Neural cell (in vitro differentiated cells): ENCODE measurements at regions not wholly inside any gene's neighbourhood (a gene's known extent, or its start where the extent isn't known, plus 50 kb on each side); places are given as distances from the start of the nearest gene placed in this dataset.

Experiments
- H2AFZ ChIP-seq: fragments of 200-600, 300-800 bp; sonication (generic), shearing (Covaris generic); 2 replicates; pipeline ENCODE4 v1.6.0; 2014; ENCODE audit warnings: low read depth, mild to moderate bottlenecking, antibody characterized with exemption, low read length, moderate library complexity
- H3F3A ChIP-seq: fragments of 200-600 bp; shearing (Covaris generic); 2 replicates; pipeline ENCODE4 v1.6.1; 2016; ENCODE audit warnings: mild to moderate bottlenecking, moderate library complexity, mixed read lengths, antibody characterized with exemption, low read length; ENCODE audit not compliant: insufficient read depth, poor library complexity, severe bottlenecking
- H3K27ac ChIP-seq: fragments of 200-600, 300-800 bp; sonication (generic), shearing (Covaris generic); 2 replicates; pipeline ENCODE4 v1.5.1; 2014; ENCODE audit warnings: mild to moderate bottlenecking, low read length, moderate library complexity
- H3K27me3 ChIP-seq: fragments of 300-800, 200-600 bp; sonication (generic), shearing (Covaris generic); 2 replicates; pipeline ENCODE4 v1.6.0; 2014; ENCODE audit warnings: mild to moderate bottlenecking, low read depth, low read length, moderate library complexity; ENCODE audit not compliant: insufficient read depth
- H3K36me3 ChIP-seq: fragments of 300-800, 200-600 bp; sonication (generic), shearing (Covaris generic); 2 replicates; pipeline ENCODE4 v1.5.1; 2014; ENCODE audit warnings: mild to moderate bottlenecking, antibody characterized with exemption, low read length, moderate library complexity; ENCODE audit not compliant: insufficient read depth
- H3K4me2 ChIP-seq: fragments of 300-800, 200-600 bp; sonication (generic), shearing (Covaris generic); 2 replicates; pipeline ENCODE4 v1.6.0; 2014; ENCODE audit warnings: mild to moderate bottlenecking, low read length
- H3K4me3 ChIP-seq: fragments of 300-800, 200-600 bp; sonication (generic), shearing (Covaris generic); 2 replicates; pipeline ENCODE4 v1.5.1; 2014; ENCODE audit warnings: mild to moderate bottlenecking, low read length, moderate library complexity
- H3K79me2 ChIP-seq: fragments of 200-600 bp; shearing (Covaris generic); replicated peaks from 2 replicates; pipeline ENCODE4 v1.6.0; 2014; ENCODE audit warnings: mild to moderate bottlenecking, low read length, moderate library complexity; ENCODE audit not compliant: insufficient read depth
- H3K9ac ChIP-seq: fragments of 300-800, 200-600 bp; sonication (generic), shearing (Covaris generic); 2 replicates; pipeline ENCODE4 v1.6.1; 2016; ENCODE audit warnings: mild to moderate bottlenecking, low read length, mixed read lengths
- H3K9me2 ChIP-seq: fragments of 200-600 bp; shearing (Covaris generic); 2 replicates; pipeline ENCODE4 v1.6.1; 2016; ENCODE audit warnings: mild to moderate bottlenecking, low read length, mixed read lengths; ENCODE audit not compliant: insufficient read depth
- H3K9me3 ChIP-seq: fragments of 200-600, 300-800 bp; sonication (generic), shearing (Covaris generic); 2 replicates; pipeline ENCODE4 v1.6.1; 2016; ENCODE audit warnings: mild to moderate bottlenecking, mixed run types, low read length, moderate library complexity, mixed read lengths
- H4K20me1 ChIP-seq: fragments of 200-600 bp; shearing (Covaris generic); 2 replicates; pipeline ENCODE4 v1.6.1; 2016; ENCODE audit warnings: mild to moderate bottlenecking, mixed run types; ENCODE audit not compliant: insufficient read depth
- EP300 ChIP-seq: fragments of 450-650 bp; conservative IDR thresholded peaks from 2 replicates; pipeline ENCODE4 v1.6.1; 2014; ENCODE audit warnings: antibody characterized with exemption, mild to moderate bottlenecking, moderate library complexity; ENCODE audit not compliant: poor library complexity, severe bottlenecking
- EZH2 ChIP-seq: fragments of 200-600, 300-800 bp; shearing (Covaris generic), sonication (generic); IDR thresholded peaks from 2 replicates; pipeline ENCODE4 v1.6.1; 2014; ENCODE audit warnings: antibody characterized with exemption, low read length, borderline replicate concordance, mild to moderate bottlenecking; ENCODE audit not compliant: insufficient read depth, poor library complexity, severe bottlenecking
- MXI1 ChIP-seq: fragments of 450-650 bp; conservative IDR thresholded peaks from 2 replicates; pipeline ENCODE4 v1.6.1; 2014; ENCODE audit warnings: antibody characterized with exemption, mild to moderate bottlenecking; ENCODE audit not compliant: poor library complexity, severe bottlenecking
- POLR2AphosphoS5 ChIP-seq: IDR thresholded peaks from 2 replicates; pipeline ENCODE4 v1.6.1; 2012
- RAD21 ChIP-seq: fragments of 450-650 bp; conservative IDR thresholded peaks from 2 replicates; pipeline ENCODE4 v1.6.1; 2014; ENCODE audit warnings: antibody characterized with exemption, mild to moderate bottlenecking, moderate library complexity
- SMC3 ChIP-seq: fragments of 450-650 bp; conservative IDR thresholded peaks from 2 replicates; pipeline ENCODE4 v1.6.1; 2014; ENCODE audit warnings: antibody characterized with exemption, mild to moderate bottlenecking, moderate library complexity; ENCODE audit not compliant: poor library complexity
- TAF1 ChIP-seq: IDR thresholded peaks from 2 replicates; pipeline ENCODE4 v1.6.1; 2012; ENCODE audit warnings: low read depth
- TF ChIP-seq, protein P1 (sequence below): IDR thresholded peaks from 2 replicates; pipeline ENCODE4 v1.6.1; 2012; ENCODE audit warnings: borderline replicate concordance
- TF ChIP-seq, protein P2 (sequence below): fragments of 450-650 bp; IDR thresholded peaks from 2 replicates; pipeline ENCODE4 v1.5.1; 2014; ENCODE audit warnings: antibody characterized with exemption, mild to moderate bottlenecking, moderate library complexity; ENCODE audit not compliant: poor library complexity, severe bottlenecking

DNA sequence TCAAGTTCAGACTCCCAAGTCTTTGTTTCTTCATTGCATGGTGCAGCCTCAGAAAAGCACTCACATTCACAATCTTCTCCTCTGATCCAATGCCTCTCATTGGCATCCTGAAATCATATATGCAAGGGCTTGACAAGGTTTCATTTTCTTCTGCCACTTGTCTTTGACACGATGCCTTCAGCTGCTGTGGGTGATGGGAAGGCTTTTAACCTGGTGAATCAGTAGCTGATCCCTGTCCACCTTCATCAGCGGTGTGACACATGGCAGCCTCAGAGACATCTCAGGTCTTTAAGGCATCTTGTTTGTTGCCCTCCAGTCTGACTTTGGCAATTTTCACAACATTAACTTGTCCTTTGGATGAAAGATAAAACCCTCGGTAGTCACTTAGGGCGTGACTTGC, 147.2 kb downstream of the PRELID2 start:
- no peak overlapping the region for H3K27ac ChIP-seq
- H3K9me2 ChIP-seq: no peaks in the 10 kb centered on the region
- no peak overlapping the region for H2AFZ ChIP-seq
- no peaks in the 10 kb centered on the region for H3K36me3 ChIP-seq
- H3K9ac ChIP-seq: no peak overlapping the region
- TF ChIP-seq EZH2 (no peak), POLR2AphosphoS5 (peak; percentile 56), SMC3 (no peak), EP300 (peak; percentile 90), TAF1 (no peak), RAD21 (no peak), MXI1 (no peak)
- TF ChIP-seq, protein P1, sequence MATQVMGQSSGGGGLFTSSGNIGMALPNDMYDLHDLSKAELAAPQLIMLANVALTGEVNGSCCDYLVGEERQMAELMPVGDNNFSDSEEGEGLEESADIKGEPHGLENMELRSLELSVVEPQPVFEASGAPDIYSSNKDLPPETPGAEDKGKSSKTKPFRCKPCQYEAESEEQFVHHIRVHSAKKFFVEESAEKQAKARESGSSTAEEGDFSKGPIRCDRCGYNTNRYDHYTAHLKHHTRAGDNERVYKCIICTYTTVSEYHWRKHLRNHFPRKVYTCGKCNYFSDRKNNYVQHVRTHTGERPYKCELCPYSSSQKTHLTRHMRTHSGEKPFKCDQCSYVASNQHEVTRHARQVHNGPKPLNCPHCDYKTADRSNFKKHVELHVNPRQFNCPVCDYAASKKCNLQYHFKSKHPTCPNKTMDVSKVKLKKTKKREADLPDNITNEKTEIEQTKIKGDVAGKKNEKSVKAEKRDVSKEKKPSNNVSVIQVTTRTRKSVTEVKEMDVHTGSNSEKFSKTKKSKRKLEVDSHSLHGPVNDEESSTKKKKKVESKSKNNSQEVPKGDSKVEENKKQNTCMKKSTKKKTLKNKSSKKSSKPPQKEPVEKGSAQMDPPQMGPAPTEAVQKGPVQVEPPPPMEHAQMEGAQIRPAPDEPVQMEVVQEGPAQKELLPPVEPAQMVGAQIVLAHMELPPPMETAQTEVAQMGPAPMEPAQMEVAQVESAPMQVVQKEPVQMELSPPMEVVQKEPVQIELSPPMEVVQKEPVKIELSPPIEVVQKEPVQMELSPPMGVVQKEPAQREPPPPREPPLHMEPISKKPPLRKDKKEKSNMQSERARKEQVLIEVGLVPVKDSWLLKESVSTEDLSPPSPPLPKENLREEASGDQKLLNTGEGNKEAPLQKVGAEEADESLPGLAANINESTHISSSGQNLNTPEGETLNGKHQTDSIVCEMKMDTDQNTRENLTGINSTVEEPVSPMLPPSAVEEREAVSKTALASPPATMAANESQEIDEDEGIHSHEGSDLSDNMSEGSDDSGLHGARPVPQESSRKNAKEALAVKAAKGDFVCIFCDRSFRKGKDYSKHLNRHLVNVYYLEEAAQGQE: no peak
- TF ChIP-seq, protein P2, sequence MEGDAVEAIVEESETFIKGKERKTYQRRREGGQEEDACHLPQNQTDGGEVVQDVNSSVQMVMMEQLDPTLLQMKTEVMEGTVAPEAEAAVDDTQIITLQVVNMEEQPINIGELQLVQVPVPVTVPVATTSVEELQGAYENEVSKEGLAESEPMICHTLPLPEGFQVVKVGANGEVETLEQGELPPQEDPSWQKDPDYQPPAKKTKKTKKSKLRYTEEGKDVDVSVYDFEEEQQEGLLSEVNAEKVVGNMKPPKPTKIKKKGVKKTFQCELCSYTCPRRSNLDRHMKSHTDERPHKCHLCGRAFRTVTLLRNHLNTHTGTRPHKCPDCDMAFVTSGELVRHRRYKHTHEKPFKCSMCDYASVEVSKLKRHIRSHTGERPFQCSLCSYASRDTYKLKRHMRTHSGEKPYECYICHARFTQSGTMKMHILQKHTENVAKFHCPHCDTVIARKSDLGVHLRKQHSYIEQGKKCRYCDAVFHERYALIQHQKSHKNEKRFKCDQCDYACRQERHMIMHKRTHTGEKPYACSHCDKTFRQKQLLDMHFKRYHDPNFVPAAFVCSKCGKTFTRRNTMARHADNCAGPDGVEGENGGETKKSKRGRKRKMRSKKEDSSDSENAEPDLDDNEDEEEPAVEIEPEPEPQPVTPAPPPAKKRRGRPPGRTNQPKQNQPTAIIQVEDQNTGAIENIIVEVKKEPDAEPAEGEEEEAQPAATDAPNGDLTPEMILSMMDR: no peak
- H4K20me1 ChIP-seq: no peaks in the 10 kb centered on the region
- H3K9me3 ChIP-seq: no peaks in the 10 kb centered on the region
- no peaks in the 10 kb centered on the region for H3F3A ChIP-seq
- no peak overlapping the region for H3K4me2 ChIP-seq
- no peaks in the 10 kb centered on the region for H3K79me2 ChIP-seq
- no peaks in the 10 kb centered on the region for H3K27me3 ChIP-seq
- H3K4me3 ChIP-seq: no peak overlapping the region

DNA sequence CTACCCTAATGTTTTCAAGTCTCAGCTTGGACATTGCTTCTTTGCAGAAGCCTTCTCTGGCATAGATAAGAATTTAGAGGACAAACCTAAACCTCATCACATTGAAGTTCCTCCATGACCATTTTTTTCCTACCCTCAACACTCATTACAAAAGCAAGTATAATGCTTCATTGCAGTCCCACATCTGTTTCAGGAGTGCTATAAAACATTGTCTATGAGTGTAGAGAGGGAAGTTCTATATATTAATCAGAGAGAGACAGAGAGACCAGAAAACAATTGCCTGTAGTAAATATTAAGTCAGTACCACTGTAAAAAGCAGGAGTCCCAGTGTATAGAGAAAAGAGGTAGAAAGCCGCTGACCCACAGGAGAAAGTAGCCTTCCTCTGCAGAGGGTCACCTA, 149.7 kb downstream of the PRELID2 start:
- Histone ChIP-seq H3K9me3 (no peaks in the 10 kb centered on the region), H3K27ac (no peak overlapping the region), H3K36me3 (no peaks in the 10 kb centered on the region), H3K27me3 (no peaks in the 10 kb centered on the region), H4K20me1 (no peaks in the 10 kb centered on the region), H3K9ac (no peak overlapping the region), H3K4me2 (no peak overlapping the region), H3K4me3 (no peak overlapping the region), H3K9me2 (no peaks in the 10 kb centered on the region), H3K79me2 (no peaks in the 10 kb centered on the region), H2AFZ (no peak overlapping the region), H3F3A (no peaks in the 10 kb centered on the region)
- TF ChIP-seq MXI1 (no peak), SMC3 (no peak), TAF1 (no peak), RAD21 (no peak), EZH2 (no peak), EP300 (no peak)
- TF ChIP-seq, protein P2: no peak
- TF ChIP-seq, protein P1: no peak
